AG09309 (cell line): ENCODE measurements at regions not wholly inside any gene's neighbourhood (a gene's known extent, or its start where the extent isn't known, plus 50 kb on each side); places are given as distances from the start of the nearest gene placed in this dataset.
A peak's percentile ranks its signal among the peaks of the same experiment; 100 is the strongest.

Source experiments
- DNase-seq: peaks from one replicate; pipeline ENCODE4 v3.0.0-alpha.2; 2010; ENCODE audit warnings: low read depth
- H3K4me3 ChIP-seq: 2 replicates; pipeline ENCODE4 v1.5.1; 2011; ENCODE audit warnings: mild to moderate bottlenecking, low read depth, low read length, moderate library complexity; ENCODE audit not compliant: control insufficient read depth
- CTCF ChIP-seq: IDR thresholded peaks from 2 replicates; pipeline ENCODE4 v1.5.1; 2011; ENCODE audit warnings: mild to moderate bottlenecking, low read depth, low read length, inconsistent platforms; ENCODE audit not compliant: insufficient read depth, control insufficient read depth; ENCODE audit errors: missing control alignments

- TF ChIP-seq CTCF, result no peak
- no peak overlapping the region for H3K4me3 ChIP-seq
- no peak for DNase-seq
These were observed 101.5 kb upstream of the TENT5A start for GRCh38 chr6:81853975-81854374.

- H3K4me3 ChIP-seq, result no peak overlapping the region
- no peak for TF ChIP-seq CTCF
- no peak for DNase-seq
These were observed 96.8 kb upstream of the TENT5A start for GRCh38 chr6:81849248-81849647.

- no peak for TF ChIP-seq CTCF
- H3K4me3 ChIP-seq, result no peak overlapping the region
- DNase-seq, result no peak
These were observed 95.4 kb upstream of the TENT5A start for GRCh38 chr6:81847866-81848265.

DNA sequence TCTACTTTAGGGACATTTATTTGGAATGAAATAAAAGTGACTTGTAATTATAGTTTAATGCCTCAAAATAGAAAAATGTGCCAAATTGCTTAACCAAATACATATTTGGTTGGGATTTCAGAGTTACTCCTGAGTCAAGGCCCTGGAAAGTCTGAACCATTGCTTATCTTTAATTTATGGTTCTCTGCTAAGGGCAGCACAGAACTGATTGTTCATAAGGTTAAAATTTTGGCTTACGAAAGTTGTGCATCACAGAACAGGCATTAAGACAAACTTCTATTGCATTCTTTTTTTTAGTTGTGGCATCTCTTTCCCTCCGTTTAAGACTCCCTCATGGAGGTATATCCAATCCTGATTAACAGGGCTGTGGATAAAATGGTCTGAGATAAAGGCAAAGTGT is 92.2 kb upstream of the TENT5A start:
- DNase-seq, result peak; percentile 28
- TF ChIP-seq CTCF, result no peak
- no peak overlapping the region for H3K4me3 ChIP-seq

- H3K4me3 ChIP-seq, result no peak overlapping the region
- no peak for DNase-seq
- no peak for TF ChIP-seq CTCF
These were observed 90.8 kb upstream of the TENT5A start for GRCh38 chr6:81843302-81843701.

DNA sequence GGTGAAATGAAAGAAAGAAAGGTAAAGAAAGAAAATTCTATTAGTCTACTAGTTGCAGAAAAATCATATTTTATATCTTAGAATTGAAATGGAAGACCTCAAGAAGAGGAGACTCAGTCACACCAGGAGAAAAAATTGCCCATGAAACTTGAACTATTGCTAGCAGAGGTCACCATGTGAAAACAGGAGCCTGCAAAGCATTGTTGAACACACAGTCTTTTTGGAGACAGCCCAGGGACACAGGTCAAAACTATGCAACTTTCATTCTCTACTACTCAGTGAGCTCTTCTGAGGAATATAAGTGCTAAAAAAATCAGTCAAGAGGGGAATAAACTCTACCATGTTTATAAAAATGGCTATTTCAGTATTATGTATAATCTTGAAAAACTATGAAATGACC is 89.8 kb upstream of the TENT5A start:
- DNase-seq, result no peak
- TF ChIP-seq CTCF, result no peak
- H3K4me3 ChIP-seq, result no peak overlapping the region
